GM13977 (cell line): ENCODE measurements at regions not wholly inside any gene's neighbourhood (a gene's known extent, or its start where the extent isn't known, plus 50 kb on each side); places are given as distances from the start of the nearest gene placed in this dataset.
"Not testable (repeated sequence)": the region's sequence is repeated elsewhere in the genome, so short reads cannot be mapped to it uniquely, and the experiment has no call there.

Experiments
- DNase-seq: peaks from one replicate; pipeline ENCODE4 v3.0.0; 2012; ENCODE audit warnings: low spot score
- CTCF ChIP-seq: IDR thresholded peaks from 2 replicates; pipeline ENCODE4 v1.5.1; 2012; ENCODE audit warnings: mild to moderate bottlenecking, control low read depth; ENCODE audit not compliant: insufficient read depth; ENCODE audit errors: extremely low read depth, missing control alignments
- in situ Hi-C: fragments of 300-500 bp; cut with MboI; formaldehyde crosslinking; loops from one replicate; pipeline ENCODE4 v1.12.0; 2022; ENCODE audit warnings: low sequenced_read_pairs, low pct_unique_long_range_greater_than_20kb, mixed read lengths, inconsistent platforms; ENCODE audit not compliant: unreplicated experiment

DNA sequence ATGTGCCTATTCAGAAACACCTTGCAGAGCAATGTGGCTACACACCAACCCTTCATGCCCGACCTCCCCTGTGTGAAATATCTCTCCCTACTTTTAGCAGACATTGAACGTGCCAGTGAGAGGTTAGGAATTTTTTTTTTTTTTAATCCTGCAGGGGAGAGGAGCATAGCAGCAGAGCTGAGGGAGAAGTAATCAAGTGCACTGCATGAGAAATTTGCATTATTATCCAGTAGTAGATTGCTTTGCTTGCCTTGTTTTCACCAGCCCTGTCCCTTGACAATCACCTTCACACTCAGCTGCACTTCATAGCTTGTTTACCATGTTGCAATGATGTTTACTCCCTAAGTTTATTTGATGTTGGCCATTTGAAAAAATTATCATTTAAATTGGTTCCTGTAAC is 489.6 kb upstream of the ZNF608 start:
- no peak for TF ChIP-seq CTCF
- no peak for DNase-seq
- in situ Hi-C loops, result no loop called here

- in situ Hi-C loops, result no loop called here
- no peak for TF ChIP-seq CTCF
- no peak for DNase-seq
These were observed 490.5 kb upstream of the ZNF608 start for GRCh38 chr5:125236981-125237380.

GRCh38 chr5:125244531-125244930 is 498.1 kb upstream of the ZNF608 start:
- in situ Hi-C loops, result no loop called here

GRCh38 chr5:125245216-125245615 is 498.8 kb upstream of the ZNF608 start:
- in situ Hi-C loops, result no loop called here
- DNase-seq, result no peak
- TF ChIP-seq CTCF, result no peak

More at GRCh38 chr5:125244531-125244930, 498.1 kb upstream of the ZNF608 start:
- no peak for TF ChIP-seq CTCF
- no peak for DNase-seq

- DNase-seq, result no peak
- TF ChIP-seq CTCF, result no peak
- in situ Hi-C loops, result no loop called here
These were observed 503.0 kb upstream of the ZNF608 start for GRCh38 chr5:125249400-125249799.

- TF ChIP-seq CTCF, result no peak
These were observed 505.3 kb upstream of the ZNF608 start for GRCh38 chr5:125251703-125252102.

GRCh38 chr5:125253634-125254033 is 507.2 kb upstream of the ZNF608 start:
- in situ Hi-C loops, DNase-seq: not testable (repeated sequence)

More at GRCh38 chr5:125251703-125252102, 505.3 kb upstream of the ZNF608 start:
- in situ Hi-C loops, result no loop called here
- no peak for DNase-seq
